ENCODE measurements at regions not wholly inside any gene's neighbourhood (a gene's known extent, or its start where the extent isn't known, plus 50 kb on each side); places are given as distances from the start of the nearest gene placed in this dataset.
A peak's percentile ranks its signal among the peaks of the same experiment; 100 is the strongest.
"Not testable (repeated sequence)": the region's sequence is repeated elsewhere in the genome, so short reads cannot be mapped to it uniquely, and the experiment has no call there.

DNA sequence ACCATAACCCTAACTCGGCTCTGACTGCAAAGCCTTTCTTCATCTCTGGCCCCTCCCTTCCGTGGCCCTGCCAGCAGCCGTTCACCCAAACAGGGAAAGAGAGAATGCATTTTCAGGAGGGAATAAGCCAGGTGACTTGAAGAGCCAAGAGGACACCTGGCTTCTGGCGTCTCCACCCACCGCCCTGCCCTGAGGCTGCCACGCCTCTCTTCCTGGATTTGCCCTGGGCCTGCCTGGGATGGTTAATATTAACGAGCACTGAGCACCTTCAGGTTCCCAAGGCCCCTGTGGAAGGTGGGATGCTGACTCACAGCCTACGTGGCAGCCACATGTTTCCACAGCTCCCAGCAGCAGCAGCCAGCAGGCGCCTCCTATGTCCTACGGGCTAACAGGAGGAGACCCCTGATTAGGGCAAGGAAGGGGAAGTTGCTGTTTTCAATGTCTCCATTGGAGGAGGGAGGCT, 138.0 kb upstream of the RREB1 start:
- Mint-ChIP-seq H3K4me3 (no peak overlapping the region), H3K9me3 (no peaks in the 10 kb centered on the region), H3K27me3 (no peaks in the 10 kb centered on the region), H3K27ac (no peak overlapping the region), H3K36me3 (ENCODE audit: low read depth) (no peaks in the 10 kb centered on the region), H3K4me1 (no peaks in the 10 kb centered on the region)
- ATAC-seq (no peak), DNase-seq (no peak)

DNA sequence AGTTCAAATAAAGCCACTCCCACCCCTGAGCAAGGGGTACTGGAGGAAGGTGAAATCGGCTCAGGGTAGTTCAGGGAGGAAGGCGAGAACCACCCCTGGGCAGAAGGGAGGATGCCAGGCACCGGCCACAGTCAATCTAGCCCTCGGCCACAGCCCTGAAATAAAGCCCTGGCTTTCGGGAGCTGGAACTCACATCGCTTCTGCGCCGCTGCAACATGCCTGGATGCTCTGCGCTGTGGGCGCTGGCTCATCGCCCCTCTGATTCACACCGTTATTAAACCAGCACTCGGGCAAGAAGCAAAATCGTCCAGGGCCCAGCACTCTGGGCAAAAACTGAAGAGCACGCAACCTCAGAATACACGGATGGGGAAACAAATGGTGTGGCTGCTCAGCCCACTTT, 136.9 kb upstream of the RREB1 start:
- no peak overlapping the region for H3K27ac Mint-ChIP-seq
- no peaks in the 10 kb centered on the region for H3K4me1 Mint-ChIP-seq
- DNase-seq, result no peak
- no peak for ATAC-seq
- no peaks in the 10 kb centered on the region for H3K36me3 Mint-ChIP-seq (ENCODE audit: low read depth)
- no peaks in the 10 kb centered on the region for H3K27me3 Mint-ChIP-seq
- no peak overlapping the region for H3K4me3 Mint-ChIP-seq
- no peaks in the 10 kb centered on the region for H3K9me3 Mint-ChIP-seq

DNA sequence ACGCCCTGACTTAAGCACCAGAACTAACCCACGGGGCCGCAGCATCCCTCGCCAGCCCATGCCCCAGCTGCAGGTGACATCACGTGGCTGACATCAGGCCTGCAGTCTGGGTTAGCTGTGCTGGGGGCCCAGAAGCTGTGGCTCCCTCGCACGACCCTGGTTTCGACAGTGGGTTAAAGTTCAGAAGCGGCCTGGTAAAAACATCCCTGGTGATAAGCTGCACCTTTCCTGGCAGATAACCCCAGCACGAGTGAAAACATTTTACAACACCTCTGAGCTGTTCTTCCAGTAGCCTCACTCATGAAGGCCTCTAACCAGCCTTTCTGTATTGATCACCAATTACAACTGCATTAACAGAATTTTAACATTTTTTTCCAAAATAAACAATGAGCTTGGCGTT, 136.4 kb upstream of the RREB1 start:
- Mint-ChIP-seq H3K36me3 (ENCODE audit: low read depth) (no peaks in the 10 kb centered on the region), H3K27me3 (no peaks in the 10 kb centered on the region), H3K27ac (no peak overlapping the region), H3K4me1 (no peaks in the 10 kb centered on the region), H3K4me3 (no peak overlapping the region), H3K9me3 (no peaks in the 10 kb centered on the region)
- no peak for ATAC-seq
- DNase-seq, result no peak

DNA sequence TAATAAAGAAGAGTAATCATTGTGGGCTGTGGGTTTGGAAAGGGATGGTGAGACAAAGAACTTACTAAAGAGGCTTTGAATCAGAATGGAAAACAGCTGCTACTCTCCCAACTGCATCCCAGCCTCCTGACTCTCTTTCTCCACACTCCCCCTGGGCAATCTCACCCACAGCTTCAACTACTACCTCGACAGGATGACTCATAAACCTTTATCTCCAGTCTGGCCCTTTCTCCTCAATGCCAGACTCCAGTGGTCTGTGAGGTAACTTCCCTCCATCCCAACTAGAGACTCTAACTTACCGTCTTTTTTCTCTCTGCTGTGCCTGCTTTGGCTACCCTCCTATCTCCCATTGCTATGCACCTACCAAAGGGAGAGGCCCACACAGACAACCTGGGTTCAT, 135.3 kb upstream of the RREB1 start:
- H3K36me3 Mint-ChIP-seq (ENCODE audit: low read depth), result no peaks in the 10 kb centered on the region
- no peaks in the 10 kb centered on the region for H3K27me3 Mint-ChIP-seq
- no peak for ATAC-seq
- no peak for DNase-seq
- no peak overlapping the region for H3K27ac Mint-ChIP-seq
- no peak overlapping the region for H3K4me3 Mint-ChIP-seq
- no peaks in the 10 kb centered on the region for H3K9me3 Mint-ChIP-seq
- no peaks in the 10 kb centered on the region for H3K4me1 Mint-ChIP-seq

DNA sequence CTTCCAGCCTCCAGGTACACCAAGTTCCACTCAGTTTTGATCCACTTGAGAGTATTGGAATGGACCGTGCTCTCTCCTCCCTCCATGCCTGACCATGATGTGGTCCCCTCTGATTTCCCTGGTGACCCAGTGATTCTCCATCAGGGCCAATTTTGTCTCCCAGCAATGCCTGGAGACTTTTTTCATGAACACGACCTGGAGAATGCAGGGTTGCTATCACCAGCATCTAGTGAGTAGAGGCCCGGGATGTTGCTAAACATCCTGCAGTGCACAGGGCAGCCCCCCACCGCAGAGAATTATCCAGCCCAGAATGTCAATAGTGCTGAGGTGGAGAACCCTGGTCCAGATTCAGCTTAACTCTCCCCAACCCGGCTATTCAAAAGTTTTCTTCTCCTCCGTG, 134.0 kb upstream of the RREB1 start:
- peaks cover 1% of the 10 kb centered on the region for H3K27me3 Mint-ChIP-seq
- H3K4me3 Mint-ChIP-seq, result no peak overlapping the region
- no peak overlapping the region for H3K27ac Mint-ChIP-seq
- DNase-seq, result no peak
- no peak for ATAC-seq
- H3K9me3 Mint-ChIP-seq, result no peaks in the 10 kb centered on the region
- H3K4me1 Mint-ChIP-seq, result no peaks in the 10 kb centered on the region
- no peaks in the 10 kb centered on the region for H3K36me3 Mint-ChIP-seq (ENCODE audit: low read depth)

DNA sequence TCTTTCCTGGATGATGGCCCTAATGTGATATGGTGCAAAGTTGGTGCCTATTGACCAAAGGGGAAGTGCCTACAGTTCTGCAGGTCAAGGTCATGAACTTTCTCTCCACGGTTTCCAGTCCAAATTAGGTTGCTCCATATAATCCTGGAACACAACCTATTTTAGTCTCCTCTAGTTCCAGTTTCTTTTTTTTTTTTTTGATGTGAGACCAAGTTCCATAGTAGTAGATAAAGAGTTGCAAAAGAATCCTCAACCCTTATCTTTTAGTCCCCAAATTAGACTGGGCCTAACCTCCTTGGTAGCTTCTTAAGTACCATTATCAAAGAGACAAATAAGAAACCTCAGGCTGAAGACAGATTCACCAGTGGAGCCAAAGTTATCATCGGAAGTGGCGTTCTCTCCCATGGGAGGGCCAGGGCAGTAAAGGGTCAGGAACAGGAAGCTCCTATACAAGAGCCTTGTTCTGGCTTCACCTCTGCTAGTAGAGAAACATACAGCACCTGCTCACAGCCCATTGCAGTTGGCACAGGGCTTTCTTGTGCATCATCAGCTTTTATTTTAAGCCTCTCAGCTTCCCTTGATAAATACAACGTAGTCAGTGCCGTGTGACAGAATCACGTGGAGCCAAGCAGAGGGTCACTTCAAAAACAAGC, 132.2 kb upstream of the RREB1 start:
- Mint-ChIP-seq H3K4me3 (no peak overlapping the region), H3K36me3 (ENCODE audit: low read depth) (no peaks in the 10 kb centered on the region), H3K27me3 (peaks cover 1% of the 10 kb centered on the region), H3K27ac (no peak overlapping the region), H3K4me1 (no peaks in the 10 kb centered on the region), H3K9me3 (no peaks in the 10 kb centered on the region)
- ATAC-seq (no peak), DNase-seq (no peak)

DNA sequence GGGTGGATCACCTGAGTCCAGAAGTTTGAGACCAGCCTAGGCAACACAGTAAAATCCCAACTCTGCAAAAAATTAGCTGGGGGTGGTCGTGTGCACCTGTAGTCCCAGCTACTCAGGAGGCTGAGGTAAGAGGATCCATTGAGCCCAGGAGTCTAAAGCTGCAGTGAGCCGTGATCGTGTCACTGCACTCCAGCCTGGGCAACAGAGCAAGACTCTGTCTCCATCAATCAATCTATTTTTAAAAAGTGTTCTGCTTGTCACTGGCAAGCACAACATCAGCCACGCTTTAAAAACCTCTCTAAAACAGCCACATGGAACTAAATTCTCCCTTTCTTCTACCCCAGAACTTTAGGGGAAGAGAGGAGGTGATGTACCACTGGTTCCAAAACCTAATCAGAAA, 131.6 kb upstream of the RREB1 start:
- no peak overlapping the region for H3K27ac Mint-ChIP-seq
- H3K27me3 Mint-ChIP-seq, result peaks cover 1% of the 10 kb centered on the region
- no peak for DNase-seq
- ATAC-seq, result no peak
- no peaks in the 10 kb centered on the region for H3K36me3 Mint-ChIP-seq (ENCODE audit: low read depth)
- no peaks in the 10 kb centered on the region for H3K9me3 Mint-ChIP-seq
- H3K4me3 Mint-ChIP-seq, result no peak overlapping the region
- H3K4me1 Mint-ChIP-seq, result no peaks in the 10 kb centered on the region

DNA sequence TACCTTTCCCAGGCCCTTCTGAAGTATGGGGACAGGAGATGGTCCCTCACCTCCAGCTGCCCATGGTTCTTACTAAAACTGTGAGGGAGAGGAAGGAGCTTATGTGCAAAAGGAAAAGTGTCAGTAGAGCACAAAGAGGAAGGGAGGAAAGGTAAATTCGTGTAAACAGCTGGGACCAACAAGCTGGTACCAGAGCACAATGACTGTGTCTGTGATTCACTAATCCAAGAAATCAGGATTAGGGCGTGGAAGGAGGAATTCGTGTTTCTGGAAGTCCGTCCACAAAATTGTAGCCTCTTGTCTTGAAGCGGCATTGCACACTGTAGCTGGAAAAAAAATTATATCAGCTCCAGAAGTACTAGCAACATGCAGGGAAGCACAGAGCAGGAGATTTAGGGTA, 129.0 kb upstream of the RREB1 start:
- Mint-ChIP-seq H3K4me3 (no peak overlapping the region), H3K36me3 (ENCODE audit: low read depth) (no peaks in the 10 kb centered on the region), H3K9me3 (no peaks in the 10 kb centered on the region), H3K4me1 (peaks cover 9% of the 10 kb centered on the region), H3K27ac (no peak overlapping the region), H3K27me3 (peaks cover 1% of the 10 kb centered on the region)
- ATAC-seq (no peak), DNase-seq (no peak)

DNA sequence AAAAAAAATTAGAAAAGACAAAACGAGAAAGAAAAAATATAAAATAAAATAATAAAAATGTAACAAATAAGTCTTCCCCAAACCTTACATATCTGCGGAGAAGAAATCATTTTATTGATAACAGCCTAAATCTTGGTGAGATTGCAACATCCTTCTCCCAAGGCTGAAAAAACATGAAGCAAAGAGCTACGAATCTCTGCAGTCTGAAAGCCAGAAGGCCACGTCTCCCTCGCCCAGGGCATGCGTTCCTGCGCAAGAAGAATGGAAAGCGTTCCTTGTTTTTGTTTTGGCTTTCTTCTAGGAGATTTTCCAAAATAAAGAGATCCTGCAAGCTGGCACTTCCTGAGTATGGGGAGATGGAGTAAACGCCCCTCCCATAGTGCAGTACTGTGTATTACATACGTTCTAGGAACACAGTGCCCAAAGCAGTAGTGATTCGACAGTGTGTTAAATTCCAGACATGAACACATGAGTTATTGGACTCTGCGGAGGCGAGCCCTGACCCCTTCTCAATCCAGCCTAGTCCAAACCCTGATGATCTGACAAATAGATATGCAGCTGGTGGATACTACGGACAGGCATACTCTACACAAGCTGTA, 126.7 kb upstream of the RREB1 start:
- Mint-ChIP-seq H3K27ac (no peak overlapping the region), H3K9me3 (no peaks in the 10 kb centered on the region), H3K4me1 (peaks cover 9% of the 10 kb centered on the region), H3K4me3 (no peak overlapping the region), H3K36me3 (ENCODE audit: low read depth) (no peaks in the 10 kb centered on the region), H3K27me3 (peaks cover 1% of the 10 kb centered on the region)
- no peak for ATAC-seq
- no peak for DNase-seq

DNA sequence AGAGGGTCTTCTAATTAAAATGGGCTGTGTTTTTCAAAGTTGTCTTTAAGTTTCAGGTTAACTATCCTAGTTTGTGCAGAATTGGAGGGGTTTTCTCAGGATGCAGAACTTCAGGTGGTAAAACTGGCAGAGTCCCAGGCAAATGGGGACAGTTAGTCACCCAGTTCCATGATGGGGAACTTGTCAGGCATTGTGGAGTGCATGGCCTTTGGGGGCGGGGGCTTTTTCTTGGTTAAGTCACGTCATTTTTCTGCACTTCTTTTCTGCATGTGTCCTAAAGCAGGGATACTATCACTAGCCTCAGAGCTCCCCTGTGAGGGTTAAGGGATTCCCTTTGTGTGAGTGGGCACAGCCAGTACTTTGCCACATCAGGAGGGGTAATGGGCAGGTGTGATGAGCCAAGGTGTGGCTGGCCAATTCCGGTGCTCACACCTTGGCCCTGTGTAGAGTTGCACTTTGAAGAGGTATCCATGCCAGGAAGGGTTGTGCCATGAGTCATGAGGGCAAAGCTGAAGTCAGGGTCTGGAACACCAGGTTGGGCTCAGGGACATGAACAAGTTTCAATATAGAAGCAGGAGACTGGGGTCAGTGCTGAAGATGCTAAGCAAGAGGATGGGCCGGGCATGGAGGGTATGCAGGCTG, 126.0 kb upstream of the RREB1 start:
- DNase-seq (peak; percentile 4), ATAC-seq (peak; percentile 40)
- no peak overlapping the region for H3K4me3 Mint-ChIP-seq
- no peaks in the 10 kb centered on the region for H3K36me3 Mint-ChIP-seq (ENCODE audit: low read depth)
- H3K4me1 Mint-ChIP-seq, result peaks cover 9% of the 10 kb centered on the region
- H3K27ac Mint-ChIP-seq, result no peak overlapping the region
- H3K9me3 Mint-ChIP-seq, result no peaks in the 10 kb centered on the region
- H3K27me3 Mint-ChIP-seq, result peaks cover 1% of the 10 kb centered on the region

DNA sequence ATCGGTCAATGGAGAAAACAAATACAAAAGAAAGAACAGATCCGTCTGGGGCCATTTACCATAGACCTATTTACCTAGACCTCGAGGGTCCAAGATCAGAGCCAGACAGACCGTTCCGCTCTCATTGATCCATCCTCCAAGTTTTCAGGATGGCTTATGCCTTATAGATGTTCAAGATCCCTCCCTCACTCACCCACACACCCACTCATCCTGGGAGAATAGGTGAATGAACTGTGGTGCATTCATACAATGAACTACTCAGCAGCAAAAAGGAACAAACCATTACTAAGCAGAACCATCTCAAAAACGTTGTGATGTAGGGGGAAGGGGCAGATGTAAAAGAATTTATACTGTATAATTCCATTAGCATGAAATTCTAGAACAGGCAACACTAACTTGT, 125.1 kb upstream of the RREB1 start:
- no peaks in the 10 kb centered on the region for H3K36me3 Mint-ChIP-seq (ENCODE audit: low read depth)
- no peaks in the 10 kb centered on the region for H3K9me3 Mint-ChIP-seq
- H3K27ac Mint-ChIP-seq, result no peak overlapping the region
- ATAC-seq, result no peak
- no peak for DNase-seq
- peaks cover 9% of the 10 kb centered on the region for H3K4me1 Mint-ChIP-seq
- H3K27me3 Mint-ChIP-seq, result peaks cover 1% of the 10 kb centered on the region
- H3K4me3 Mint-ChIP-seq, result no peak overlapping the region

DNA sequence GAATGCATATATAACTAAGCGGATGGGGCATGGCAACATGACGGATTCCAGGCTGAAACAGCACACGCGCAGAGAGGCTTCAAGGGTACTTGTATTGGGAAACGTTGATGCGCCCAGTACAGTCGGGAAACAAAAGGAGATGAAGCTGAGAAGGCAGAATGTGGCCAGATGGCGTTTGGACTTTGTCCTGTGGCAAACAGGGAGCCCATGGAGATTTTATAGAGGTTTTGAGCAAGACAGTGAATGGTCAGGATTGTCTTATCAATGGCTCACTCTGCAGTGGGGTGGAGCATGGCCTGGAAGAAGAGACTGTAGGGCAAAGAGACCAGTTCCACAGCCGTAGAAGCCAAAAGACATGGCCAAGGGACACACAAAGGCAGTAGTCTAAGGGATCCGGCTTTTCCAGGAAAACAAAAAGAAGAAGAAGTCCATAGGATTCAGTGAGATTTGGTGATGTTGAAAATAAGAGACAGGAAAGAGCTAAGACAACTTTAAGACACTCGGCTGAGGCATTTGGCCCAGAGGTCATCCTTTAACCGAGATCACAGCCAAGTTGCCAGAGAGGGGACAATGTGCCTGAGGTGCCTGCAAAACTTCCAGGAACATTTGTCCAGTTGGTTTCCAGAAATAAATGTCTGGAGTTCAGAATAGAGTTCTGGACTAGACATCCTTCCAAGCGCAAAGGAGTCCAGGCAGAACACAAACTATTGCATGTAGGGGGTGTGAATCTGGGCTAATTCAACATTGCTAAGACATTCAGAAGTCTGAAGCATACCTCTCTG, 123.0 kb upstream of the RREB1 start:
- Mint-ChIP-seq H3K27ac (no peak overlapping the region), H3K4me1 (peaks cover 9% of the 10 kb centered on the region), H3K36me3 (ENCODE audit: low read depth) (no peaks in the 10 kb centered on the region), H3K9me3 (no peaks in the 10 kb centered on the region), H3K27me3 (peaks cover 2% of the 10 kb centered on the region), H3K4me3 (no peak overlapping the region)
- no peak for ATAC-seq
- DNase-seq, result no peak

DNA sequence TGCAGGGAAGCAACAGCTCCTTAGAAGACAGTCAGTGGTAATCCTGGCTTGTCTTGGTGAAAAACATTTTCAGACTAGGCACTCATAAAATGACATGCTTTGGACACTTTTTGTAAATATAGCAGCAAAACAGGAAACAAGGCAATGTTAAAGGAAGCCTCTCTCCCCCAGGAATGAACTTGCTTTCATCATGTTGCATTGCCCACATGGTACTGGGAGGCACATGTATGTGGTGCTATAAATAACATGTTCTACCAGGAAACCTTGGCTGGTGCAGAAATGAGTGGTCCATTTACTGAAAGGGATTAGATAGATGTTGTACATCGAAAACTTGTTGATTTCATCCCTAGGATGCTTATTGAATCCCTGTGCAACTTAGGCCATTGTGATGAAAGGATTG, 121.4 kb upstream of the RREB1 start:
- Mint-ChIP-seq H3K27me3 (peaks cover 2% of the 10 kb centered on the region), H3K36me3 (ENCODE audit: low read depth) (no peaks in the 10 kb centered on the region), H3K4me1 (peaks cover 8% of the 10 kb centered on the region), H3K9me3 (no peaks in the 10 kb centered on the region), H3K27ac (no peak overlapping the region), H3K4me3 (no peak overlapping the region)
- ATAC-seq (no peak), DNase-seq (no peak)

DNA sequence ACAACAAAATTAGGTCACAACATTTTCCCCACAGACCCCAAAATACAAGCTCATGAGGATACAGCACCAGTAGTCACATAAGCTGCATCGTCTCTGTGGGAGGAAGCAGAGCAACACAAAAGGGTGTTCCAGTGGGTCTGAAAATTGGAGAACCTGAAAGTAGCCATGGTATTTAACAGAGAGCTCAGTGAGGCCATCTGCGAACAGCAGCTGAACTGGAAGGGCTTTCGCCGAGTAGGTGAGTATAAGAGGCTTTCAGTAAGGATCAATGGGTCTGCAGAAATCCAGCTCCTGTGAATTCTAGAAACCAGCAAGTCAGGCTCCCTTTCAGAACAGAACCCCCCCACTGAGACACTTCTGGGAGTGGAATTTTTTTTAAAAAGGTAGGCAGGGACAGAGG, 120.0 kb upstream of the RREB1 start:
- H3K36me3 Mint-ChIP-seq (ENCODE audit: low read depth), result no peaks in the 10 kb centered on the region
- DNase-seq (no peak), ATAC-seq (no peak)
- no peak overlapping the region for H3K27ac Mint-ChIP-seq
- no peaks in the 10 kb centered on the region for H3K4me1 Mint-ChIP-seq
- H3K4me3 Mint-ChIP-seq, result no peak overlapping the region
- H3K9me3 Mint-ChIP-seq, result no peaks in the 10 kb centered on the region
- peaks cover 2% of the 10 kb centered on the region for H3K27me3 Mint-ChIP-seq

DNA sequence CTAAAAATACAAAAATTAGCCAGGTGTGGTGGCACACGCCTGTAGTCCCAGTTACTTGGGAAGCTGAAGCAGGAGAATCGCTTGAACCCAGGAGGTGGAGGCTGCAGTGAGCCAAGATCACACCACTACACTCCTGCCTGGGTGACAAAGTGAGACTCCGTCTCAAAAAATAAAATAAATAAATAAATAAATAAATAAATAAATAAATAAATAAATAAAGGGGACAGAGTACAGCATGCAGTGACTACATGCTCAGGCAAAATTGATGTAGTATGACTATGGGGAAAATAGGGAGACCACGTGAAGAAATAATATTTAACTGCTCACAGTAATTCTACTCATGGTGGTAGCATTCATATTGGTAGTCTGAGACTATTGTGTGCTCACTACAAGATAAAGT, 117.7 kb upstream of the RREB1 start:
- not testable (repeated sequence) for ATAC-seq; H3K4me3 Mint-ChIP-seq; H3K9me3 Mint-ChIP-seq; H3K4me1 Mint-ChIP-seq; DNase-seq; H3K36me3 Mint-ChIP-seq (ENCODE audit: low read depth); H3K27ac Mint-ChIP-seq; H3K27me3 Mint-ChIP-seq
